COLO668 (cell line): ENCODE measurements at regions not wholly inside any gene's neighbourhood (a gene's known extent, or its start where the extent isn't known, plus 50 kb on each side); places are given as distances from the start of the nearest gene placed in this dataset.
A peak's percentile ranks its signal among the peaks of the same experiment; 100 is the strongest.

Experiments used
- DNase-seq: peaks from one replicate; lab custom pipeline; 2025; ENCODE audit not compliant: unreplicated experiment; lab: John Stamatoyannopoulos, UW

DNA sequence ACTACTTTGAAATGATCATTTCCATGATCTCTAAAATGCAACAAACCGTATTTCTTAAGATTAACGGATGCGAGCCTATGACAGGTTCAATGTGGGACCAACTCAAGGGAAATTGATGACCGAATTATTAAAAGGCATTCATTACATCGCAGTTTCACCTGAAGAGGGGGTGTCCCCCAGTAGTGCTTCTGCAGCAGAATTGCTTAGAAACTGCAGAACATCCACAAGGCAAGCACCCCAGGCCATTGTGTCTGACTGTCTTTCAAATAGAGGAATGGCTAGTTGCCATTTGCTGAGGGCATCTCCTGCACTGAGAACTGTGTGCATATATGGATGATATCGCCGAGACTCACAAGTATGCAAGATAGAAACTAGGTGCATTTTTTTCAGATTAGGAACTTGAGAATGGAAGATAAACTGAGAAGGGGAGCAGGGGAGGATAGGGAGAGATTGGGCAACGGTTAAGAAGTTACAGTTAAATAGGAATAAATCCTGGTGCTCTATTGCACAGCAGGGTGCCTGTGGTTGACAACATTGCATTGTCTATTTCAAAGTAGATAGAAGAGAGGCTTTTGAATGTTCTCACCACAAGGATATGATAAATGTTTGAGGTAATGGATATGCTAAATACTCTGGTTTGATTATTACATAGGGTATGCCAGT lies 234.3 kb upstream of the PLEKHG7 start:
- DNase-seq = peak; percentile 18

GRCh38 chr12:92467886-92468285 lies 234.9 kb upstream of the PLEKHG7 start:
- DNase-seq = no peak

DNA sequence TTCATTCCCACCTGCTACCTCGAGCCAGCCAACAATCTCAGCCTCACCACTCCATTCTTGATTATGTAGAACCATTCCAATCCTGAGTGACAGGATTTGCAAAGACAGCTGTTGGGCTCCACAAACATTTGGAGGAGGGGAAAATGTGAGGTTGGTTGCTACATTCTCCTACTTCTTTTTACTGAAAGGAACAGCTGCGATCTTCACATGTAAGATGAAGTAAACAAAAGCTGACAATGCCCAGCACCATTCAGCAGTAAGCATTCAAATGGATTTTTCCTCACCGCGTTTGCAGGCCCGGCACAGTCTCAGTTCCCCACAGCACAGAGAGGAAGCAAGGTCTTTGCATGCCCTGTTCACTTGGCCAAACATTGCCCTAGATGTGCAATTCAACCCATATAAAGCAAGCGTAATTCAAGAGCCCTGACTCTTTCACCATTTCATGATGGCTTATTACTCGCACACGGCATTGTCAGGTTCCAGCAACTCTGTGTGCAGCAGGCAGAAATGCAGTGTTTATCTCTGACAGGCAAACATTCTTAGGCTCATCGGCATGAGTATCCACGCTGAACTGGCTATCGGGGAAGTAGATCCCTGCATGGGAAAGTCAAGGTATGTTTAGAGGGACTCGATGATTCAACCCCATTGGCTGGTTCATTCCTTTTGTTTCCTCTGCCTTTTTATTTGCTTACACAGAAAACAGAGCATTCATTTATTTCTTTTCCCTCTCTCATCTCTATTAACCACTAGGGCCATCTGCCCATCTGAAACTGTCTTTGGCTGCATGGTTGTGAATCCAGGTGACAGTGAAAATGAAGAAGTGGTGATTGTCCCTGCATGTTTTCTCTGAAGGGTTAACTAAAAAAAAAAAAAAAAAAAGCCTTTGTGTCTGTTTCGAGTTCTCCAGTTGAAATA lies 236.1 kb upstream of the PLEKHG7 start:
- peak; percentile 62 for DNase-seq

DNA sequence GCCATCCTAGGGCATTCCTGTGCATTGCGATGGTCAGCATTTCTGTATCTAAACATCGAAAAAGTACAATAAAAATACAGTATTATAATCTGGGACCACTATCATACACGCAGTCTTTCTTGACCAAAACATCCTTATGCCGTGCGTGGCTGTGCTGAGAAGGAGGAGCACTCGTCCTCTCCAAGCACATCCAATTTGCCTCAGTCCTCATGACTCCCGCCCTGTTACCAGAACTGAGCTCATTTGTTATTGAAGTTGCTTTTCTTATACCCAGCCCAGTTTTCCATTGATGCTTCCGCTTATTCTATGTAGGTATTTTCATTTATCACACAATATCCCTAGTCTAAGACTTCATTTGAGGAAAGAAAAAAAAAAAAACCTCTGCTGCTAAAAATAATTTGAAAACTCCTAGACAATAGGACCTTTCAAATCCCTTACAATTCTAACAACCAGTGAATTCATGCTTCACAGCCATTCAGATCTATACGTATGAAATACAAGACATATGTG lies 236.9 kb upstream of the PLEKHG7 start:
- no peak for DNase-seq

DNA sequence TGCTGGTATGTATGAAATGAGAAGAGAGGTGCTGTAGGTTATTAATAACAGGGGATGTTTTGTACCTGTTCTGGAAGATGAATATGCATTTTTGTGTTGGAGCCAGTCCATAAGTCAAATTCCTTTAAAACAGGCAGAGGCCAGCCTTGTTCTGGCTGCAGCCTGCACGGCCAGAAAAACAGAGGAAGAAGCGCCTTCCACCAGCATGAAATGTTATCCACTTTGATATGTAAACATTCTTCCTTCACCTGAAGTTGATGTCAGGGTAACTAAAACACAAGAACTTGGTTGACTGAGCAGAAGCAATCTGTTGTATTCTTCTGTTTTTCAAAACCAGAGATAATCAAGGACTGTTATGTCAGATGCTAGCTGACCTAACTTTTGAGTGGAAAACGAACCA lies 237.9 kb upstream of the PLEKHG7 start:
- no peak for DNase-seq

- DNase-seq = no peak
Measured at GRCh38 chr12:92463171-92463570, 239.6 kb upstream of the PLEKHG7 start.

DNA sequence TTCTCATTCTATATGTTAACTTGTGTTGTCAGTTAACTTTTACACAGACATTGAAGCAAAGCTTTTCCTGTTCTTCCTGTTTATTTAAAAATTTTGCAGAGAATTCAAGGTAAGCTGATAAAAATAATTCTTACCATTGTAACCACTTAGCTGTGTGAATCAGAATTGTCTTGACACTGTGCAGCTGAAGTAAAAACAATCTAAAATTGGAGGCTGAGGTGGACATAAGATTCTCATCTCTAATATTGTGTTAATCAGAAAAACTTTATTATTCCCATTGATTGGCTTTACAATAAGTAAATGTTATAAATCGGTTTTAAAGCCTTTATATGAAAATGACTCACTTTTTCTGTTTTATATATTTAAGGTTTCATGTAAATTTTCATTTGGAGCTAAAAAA lies 240.3 kb upstream of the PLEKHG7 start:
- no peak for DNase-seq

GRCh38 chr12:92462049-92462448 lies 240.7 kb upstream of the PLEKHG7 start:
- no peak for DNase-seq

DNA sequence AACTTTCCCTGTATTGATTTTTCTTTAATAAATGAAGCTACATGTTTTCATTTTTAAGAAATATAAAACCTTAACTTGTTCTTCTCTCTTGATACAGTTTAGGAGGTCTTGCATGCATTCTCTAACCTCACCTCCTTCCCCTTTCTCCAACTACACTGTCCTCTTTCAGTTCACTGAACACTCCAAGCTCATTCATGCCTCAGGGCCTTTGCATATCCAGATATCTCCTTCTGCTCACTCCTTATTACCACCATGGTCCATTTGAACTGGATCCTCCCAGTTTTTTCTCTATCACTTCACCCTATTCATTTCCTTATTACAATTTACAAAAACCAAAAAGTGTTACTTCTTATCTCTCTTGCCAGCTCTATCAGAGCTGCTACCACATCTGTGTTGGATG lies 242.9 kb upstream of the PLEKHG7 start:
- no peak for DNase-seq

- no peak for DNase-seq
Measured at GRCh38 chr12:92458996-92459395, 243.8 kb upstream of the PLEKHG7 start.

- no peak for DNase-seq
Measured at GRCh38 chr12:92457458-92458180, 245.2 kb upstream of the PLEKHG7 start.

- DNase-seq = no peak
Measured at GRCh38 chr12:92452763-92453162, 250.0 kb upstream of the PLEKHG7 start.

- no peak for DNase-seq
Measured at GRCh38 chr12:92446083-92446460, 256.7 kb upstream of the PLEKHG7 start.

DNA sequence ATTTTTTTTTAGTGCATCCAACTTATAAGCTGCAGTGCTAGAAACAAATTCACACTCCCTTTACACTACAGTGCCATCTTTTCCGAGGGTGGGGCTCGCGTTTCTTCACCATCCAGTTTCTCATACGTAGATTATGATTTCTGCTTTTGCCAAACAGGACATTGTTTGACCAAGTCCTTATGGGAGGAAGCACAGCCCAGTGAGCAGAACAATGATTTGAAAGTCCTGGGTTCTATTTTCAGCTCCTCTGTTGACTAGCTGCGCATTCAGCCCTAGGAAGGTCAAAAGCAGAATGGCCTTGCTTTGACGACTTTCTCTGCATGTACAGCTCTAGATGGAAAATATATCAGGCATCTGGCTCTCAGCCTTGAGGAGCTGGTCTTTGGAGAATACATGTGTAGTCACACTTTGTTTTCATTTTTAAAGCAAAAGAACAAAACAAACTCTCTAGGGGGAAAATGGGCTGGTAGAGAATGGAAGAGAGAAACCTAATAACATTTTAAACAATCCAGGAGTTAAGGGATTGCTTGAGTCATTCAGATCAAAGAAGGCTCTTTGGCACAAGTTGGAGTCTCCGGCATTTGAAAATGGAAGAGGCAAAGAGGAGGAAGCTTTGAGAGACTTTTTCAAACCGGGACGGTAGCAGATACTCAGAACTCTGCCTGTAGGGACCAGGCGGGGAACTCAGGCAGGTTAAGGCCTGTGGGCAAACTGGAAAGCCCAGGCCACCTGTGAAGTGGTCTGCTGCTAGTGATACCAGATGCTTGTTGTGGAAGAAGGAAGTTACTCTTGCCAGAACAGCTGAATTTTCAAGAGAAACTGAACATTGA lies 257.3 kb upstream of the PLEKHG7 start:
- DNase-seq = no peak

- no peak for DNase-seq
Measured at GRCh38 chr12:92444763-92445162, 258.0 kb upstream of the PLEKHG7 start.

DNA sequence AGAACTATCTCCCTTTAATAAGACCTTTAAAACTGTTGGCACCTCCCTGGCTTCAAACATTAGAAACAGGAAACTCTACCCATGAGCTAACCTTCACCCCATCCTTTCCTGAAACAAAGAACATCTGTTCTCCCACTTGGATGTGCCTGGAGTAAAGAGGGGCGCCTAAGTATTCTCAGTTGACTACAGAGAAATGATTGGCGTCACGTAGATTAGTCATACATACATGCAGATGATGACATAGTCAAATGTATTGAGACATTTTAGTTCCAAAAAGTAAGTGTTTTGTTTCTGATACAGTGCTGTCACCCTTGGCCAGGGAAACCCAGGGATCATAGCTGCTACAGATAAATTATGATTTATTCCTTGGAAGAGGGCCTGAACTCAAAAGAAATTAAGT lies 260.0 kb upstream of the PLEKHG7 start:
- DNase-seq = no peak

- no peak for DNase-seq
Measured at GRCh38 chr12:92440072-92440471, 262.7 kb upstream of the PLEKHG7 start.

DNA sequence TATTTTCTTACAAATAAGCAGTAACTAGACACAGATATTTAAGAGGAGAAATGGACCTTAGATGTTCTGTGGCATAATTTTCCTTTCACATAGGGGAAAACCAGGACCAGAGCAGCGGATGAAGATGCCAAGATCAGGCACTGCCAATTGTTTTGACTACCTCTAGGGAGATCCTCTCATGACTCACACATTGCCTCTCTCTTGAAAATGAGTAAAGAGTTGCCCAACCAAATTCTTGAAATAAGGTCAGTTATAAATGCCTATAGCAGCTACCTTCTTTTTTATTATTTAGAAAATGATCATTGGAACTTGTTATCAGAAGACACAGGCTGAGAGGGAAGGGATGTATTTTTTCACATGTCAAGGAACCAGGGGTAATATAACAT lies 263.4 kb upstream of the PLEKHG7 start:
- no peak for DNase-seq

GRCh38 chr12:92438641-92439419 lies 264.0 kb upstream of the PLEKHG7 start:
- no peak for DNase-seq

GRCh38 chr12:92437452-92437851 lies 265.3 kb upstream of the PLEKHG7 start:
- no peak for DNase-seq
